ENCODE measurements at regions not wholly inside any gene's neighbourhood (a gene's known extent, or its start where the extent isn't known, plus 50 kb on each side); places are given as distances from the start of the nearest gene placed in this dataset.
"Not testable (repeated sequence)": the region's sequence is repeated elsewhere in the genome, so short reads cannot be mapped to it uniquely, and the experiment has no call there.

GRCh38 chr15:92821491-92822116, 78.5 kb upstream of the CHD2 start:
- WGBS, 10 experiments: 58 to 100% (median 90%) methylated on average over 1 to 5 of the region's 5 CpGs; no CpG with 5 or more reads in 1 of the 10 experiments
- Histone ChIP-seq H3K27ac (peak overlapping the region; percentile 68 to 81), H3K4me1 (replicated peaks in 1 of 2) (peaks cover 52 to 55% of the 10 kb centered on the region in 2 donors), H3K4me3 (no peak overlapping the region)
- peak in 2 of 8 experiments; percentile 2 to 16 for ATAC-seq (replicated peaks in 6 of 8)
- in situ Hi-C loops (cut with MboI; ENCODE audit: low pct_unique_long_range_greater_than_20kb in 2 of 9, low sequenced_read_pairs in 9 of 9, unreplicated experiment in 9 of 9): loop anchor here in 6 of 9 experiments (25.0 kb wide), 1 partner anchor 91 kb away; the partner anchor contains the start of gene CHD2 (in 6 of the 6)

DNA sequence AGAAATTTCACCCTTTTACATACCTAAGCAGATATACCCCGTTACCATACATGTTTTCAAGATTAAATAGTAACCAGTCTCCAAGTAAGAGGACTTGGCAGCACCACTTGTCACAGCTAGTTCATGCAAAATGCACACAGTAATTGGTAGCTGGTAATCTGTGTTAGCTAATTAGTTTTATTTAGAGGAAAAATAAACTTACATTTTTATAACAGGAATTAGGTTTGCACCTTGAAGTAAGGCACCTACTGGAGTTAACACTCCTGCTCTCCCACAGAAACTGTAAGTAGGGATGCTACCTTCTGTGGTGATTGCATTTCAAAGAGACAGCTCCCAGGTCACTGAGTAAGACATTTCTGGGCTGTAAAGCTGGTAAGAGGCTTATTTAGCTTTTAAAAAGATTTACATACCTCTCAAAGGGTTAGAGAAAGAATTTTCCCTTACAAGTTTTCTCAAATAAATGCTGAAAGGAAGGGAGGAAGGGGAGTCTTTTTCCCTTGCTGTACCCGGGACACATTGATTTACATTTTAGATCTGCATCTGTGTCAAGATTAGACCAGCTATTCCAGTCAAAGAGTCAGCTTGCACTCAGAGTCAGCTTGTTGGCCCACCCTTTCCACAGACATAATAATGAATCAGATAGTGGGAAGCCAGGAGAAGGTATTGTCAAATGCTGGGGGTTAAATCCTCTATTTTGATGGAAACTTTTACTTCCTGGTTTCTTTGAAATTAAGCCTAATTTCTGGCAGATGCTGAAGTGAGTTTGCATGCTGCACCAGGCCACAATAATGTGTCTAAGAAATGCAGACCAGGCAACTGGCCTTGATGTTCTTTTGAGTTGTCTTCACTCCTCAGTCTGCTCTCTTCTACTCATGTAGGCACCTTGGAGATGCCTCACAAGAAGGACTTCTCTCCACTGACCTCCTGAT, 77.6 kb upstream of the CHD2 start:
- Histone ChIP-seq H3K4me1 (replicated peaks in 1 of 2) (peaks cover 46 to 53% of the 10 kb centered on the region in 2 donors), H3K4me3 (no peak overlapping the region), H3K27ac (peak overlapping the region; percentile 68 to 81)
- WGBS, 10 experiments: 0 to 60% (median 33%) methylated on average over 1 of the region's 2 CpGs; no CpG with 5 or more reads in 2 of the 10 experiments
- in situ Hi-C loops (cut with MboI; ENCODE audit: low pct_unique_long_range_greater_than_20kb in 2 of 9, low sequenced_read_pairs in 9 of 9, unreplicated experiment in 9 of 9): loop anchor here in 6 of 9 experiments (25.0 kb wide), 1 partner anchor 90 kb away; the partner anchor contains the start of gene CHD2 (in 6 of the 6)
- ATAC-seq (replicated peaks in 6 of 8): peak in 7 of 8 experiments; percentile 20 to 47 (median 29)

GRCh38 chr15:92825985-92826384, 74.1 kb upstream of the CHD2 start:
- peaks cover 39% of the 10 kb centered on the region in 2 donors for H3K4me1 ChIP-seq (replicated peaks in 1 of 2)
- WGBS, 10 experiments: 74 to 100% (median 80%) methylated on average over 1 to 2 of the region's 2 CpGs; no CpG with 5 or more reads in 3 of the 10 experiments
- no peak overlapping the region for H3K27ac ChIP-seq
- ATAC-seq (replicated peaks in 6 of 8): no peak
- no peak overlapping the region for H3K4me3 ChIP-seq
- in situ Hi-C loops (cut with MboI; ENCODE audit: low pct_unique_long_range_greater_than_20kb in 2 of 9, low sequenced_read_pairs in 9 of 9, unreplicated experiment in 9 of 9): no loop called here

- H3K27ac ChIP-seq; ATAC-seq (replicated peaks in 6 of 8); H3K4me3 ChIP-seq; in situ Hi-C loops (cut with MboI; ENCODE audit: low pct_unique_long_range_greater_than_20kb in 2 of 9, low sequenced_read_pairs in 9 of 9, unreplicated experiment in 9 of 9): not testable (repeated sequence)
- H3K4me1 ChIP-seq (replicated peaks in 1 of 2): peaks cover 30 to 35% of the 10 kb centered on the region in 2 donors
- 80 to 100% (median 98%) methylated on average over 1 to 8 of the region's 10 CpGs; no CpG with 5 or more reads in 6 of the 10 experiments for WGBS, 10 experiments
Observed at GRCh38 chr15:92827991-92828390, 72.1 kb upstream of the CHD2 start.

DNA sequence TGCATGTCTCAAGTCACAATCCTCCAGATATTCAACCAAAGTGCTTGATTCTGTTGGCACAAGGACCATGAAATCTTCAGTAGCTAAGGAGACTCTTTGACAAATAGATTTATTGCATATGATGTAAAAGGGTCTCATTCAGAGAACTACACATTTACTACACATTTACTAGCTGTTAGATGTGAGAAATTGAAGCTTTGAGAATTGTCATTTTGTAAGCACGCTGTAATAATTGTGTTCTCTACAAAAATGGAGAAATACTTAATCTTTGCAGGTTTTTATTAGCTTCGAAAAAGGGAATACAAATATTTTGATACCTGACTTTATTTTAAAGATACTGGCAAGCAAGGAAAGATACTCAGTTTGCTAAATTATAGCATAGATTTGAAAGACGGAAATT, 70.2 kb upstream of the CHD2 start:
- H3K4me3 ChIP-seq: no peak overlapping the region
- WGBS, 10 experiments: 67 to 100% (median 88%) methylated on average over 1 to 3 of the region's 3 CpGs
- in situ Hi-C loops (cut with MboI; ENCODE audit: low pct_unique_long_range_greater_than_20kb in 2 of 9, low sequenced_read_pairs in 9 of 9, unreplicated experiment in 9 of 9): no loop called here
- H3K27ac ChIP-seq: peak overlapping the region; percentile 67 to 84
- peaks cover 33 to 34% of the 10 kb centered on the region in 2 donors for H3K4me1 ChIP-seq (replicated peaks in 1 of 2)
- ATAC-seq (replicated peaks in 6 of 8): no peak

- H3K4me3 ChIP-seq: peak overlapping the region; percentile 5 to 21 (median 8)
- H3K27ac ChIP-seq: peak overlapping the region; percentile 67 to 84
- 0 to 63% (median 11%) methylated on average over 1 to 3 of the region's 3 CpGs; no CpG with 5 or more reads in 1 of the 10 experiments for WGBS, 10 experiments
- no peak for ATAC-seq (replicated peaks in 6 of 8)
- in situ Hi-C loops (cut with MboI; ENCODE audit: low pct_unique_long_range_greater_than_20kb in 2 of 9, low sequenced_read_pairs in 9 of 9, unreplicated experiment in 9 of 9): no loop called here
- peaks cover 33 to 34% of the 10 kb centered on the region in 2 donors for H3K4me1 ChIP-seq (replicated peaks in 1 of 2)
Observed at GRCh38 chr15:92831336-92831654, 68.8 kb upstream of the CHD2 start.

GRCh38 chr15:92831655-92832328, 68.3 kb upstream of the CHD2 start:
- in situ Hi-C loops (cut with MboI; ENCODE audit: low pct_unique_long_range_greater_than_20kb in 2 of 9, low sequenced_read_pairs in 9 of 9, unreplicated experiment in 9 of 9): no loop called here
- peak; percentile 96 to 99 (median 98) for ATAC-seq (replicated peaks in 6 of 8)
- 0% methylated on average over 1 to 8 of the region's 10 CpGs; no CpG with 5 or more reads in 3 of the 10 experiments for WGBS, 10 experiments
- Histone ChIP-seq H3K4me1 (replicated peaks in 1 of 2) (peaks cover 33 to 34% of the 10 kb centered on the region in 2 donors), H3K27ac (peak overlapping the region; percentile 67 to 84), H3K4me3 (peak overlapping the region; percentile 5 to 21 (median 10))

DNA sequence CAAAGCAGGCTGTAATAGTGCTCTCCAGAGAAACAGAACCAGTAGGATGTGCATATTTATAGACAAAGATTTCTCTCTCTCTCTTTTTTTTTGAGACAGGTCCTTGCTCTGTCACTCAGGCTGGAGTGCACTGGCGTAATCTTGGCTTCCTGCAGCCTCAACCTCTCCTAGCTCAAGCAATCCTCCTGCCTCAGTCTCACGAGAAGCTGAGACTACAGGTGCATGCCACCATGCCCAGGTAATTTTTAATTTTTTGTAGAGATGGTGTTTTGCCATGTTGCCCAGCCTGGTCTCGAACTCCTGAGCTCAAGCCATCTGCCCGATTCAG, 67.1 kb upstream of the CHD2 start:
- ATAC-seq (replicated peaks in 6 of 8): no peak
- Histone ChIP-seq H3K4me1 (replicated peaks in 1 of 2) (peaks cover 33 to 34% of the 10 kb centered on the region in 2 donors), H3K4me3 (no peak overlapping the region), H3K27ac (peak overlapping the region; percentile 67 to 84)
- WGBS, 10 experiments: 43 to 100% (median 92%) methylated on average over 1 to 4 of the region's 4 CpGs; no CpG with 5 or more reads in 1 of the 10 experiments
- in situ Hi-C loops (cut with MboI; ENCODE audit: low pct_unique_long_range_greater_than_20kb in 2 of 9, low sequenced_read_pairs in 9 of 9, unreplicated experiment in 9 of 9): no loop called here

DNA sequence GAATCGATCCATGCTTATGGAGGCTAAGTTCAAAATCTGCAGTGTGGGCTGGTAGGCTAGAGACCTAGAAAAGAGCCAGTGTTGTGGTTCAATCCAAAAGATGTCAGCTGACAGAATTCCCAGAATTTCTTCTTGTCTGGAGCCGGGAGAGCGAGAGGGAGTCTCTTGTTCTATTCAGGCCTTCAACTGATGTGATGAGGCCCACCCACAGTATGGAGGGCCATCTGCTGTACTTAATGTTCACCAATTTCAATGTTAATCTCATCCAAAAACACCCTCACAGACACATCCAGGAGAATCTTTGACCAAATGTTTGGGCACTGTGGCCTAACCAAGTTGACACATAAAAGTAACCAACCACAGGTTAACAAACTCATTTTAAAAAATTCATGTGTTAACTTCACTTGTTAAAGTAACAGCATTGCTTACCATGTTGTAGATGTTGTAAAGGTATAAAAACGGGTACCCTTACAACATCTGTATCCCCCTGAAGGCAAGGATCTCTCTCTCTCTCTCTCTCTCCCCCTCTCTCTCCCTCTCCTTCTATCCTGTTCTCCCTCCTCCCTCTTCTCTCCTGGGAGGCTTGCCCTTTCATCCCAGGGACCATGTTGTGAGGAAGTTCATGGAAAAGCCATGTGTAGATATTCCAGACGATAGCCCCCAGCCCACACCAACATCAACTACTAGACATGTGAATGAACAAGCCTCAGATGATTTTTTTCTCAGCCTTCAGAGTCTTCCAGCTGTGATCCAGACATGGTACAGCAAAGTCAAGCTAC, 66.4 kb upstream of the CHD2 start:
- H3K4me3 ChIP-seq: no peak overlapping the region
- peak overlapping the region; percentile 67 to 84 for H3K27ac ChIP-seq
- 29 to 100% (median 59%) methylated on average over 1 to 4 of the region's 5 CpGs; no CpG with 5 or more reads in 1 of the 10 experiments for WGBS, 10 experiments

GRCh38 chr15:92839696-92840095, 60.4 kb upstream of the CHD2 start:
- no peak for ATAC-seq (replicated peaks in 6 of 8)
- 14 to 100% (median 50%) methylated on average over 1 to 3 of the region's 5 CpGs; no CpG with 5 or more reads in 3 of the 10 experiments for WGBS, 10 experiments
- Histone ChIP-seq H3K4me1 (replicated peaks in 1 of 2) (no peaks in the 10 kb centered on the region), H3K27ac (no peak overlapping the region), H3K4me3 (no peak overlapping the region)
- in situ Hi-C loops (cut with MboI; ENCODE audit: low pct_unique_long_range_greater_than_20kb in 2 of 9, low sequenced_read_pairs in 9 of 9, unreplicated experiment in 9 of 9): no loop called here

More for the DNA sequence above, 66.4 kb upstream of the CHD2 start:
- in situ Hi-C loops (cut with MboI; ENCODE audit: low pct_unique_long_range_greater_than_20kb in 2 of 9, low sequenced_read_pairs in 9 of 9, unreplicated experiment in 9 of 9): no loop called here
- ATAC-seq (replicated peaks in 6 of 8): no peak
- H3K4me1 ChIP-seq (replicated peaks in 1 of 2): peaks cover 33 to 34% of the 10 kb centered on the region in 2 donors

- no peak for ATAC-seq (replicated peaks in 6 of 8)
- no peak overlapping the region for H3K4me3 ChIP-seq
- no peak overlapping the region for H3K27ac ChIP-seq
- 60 to 92% (median 87%) methylated on average over 1 to 2 of the region's 3 CpGs; no CpG with 5 or more reads in 6 of the 10 experiments for WGBS, 10 experiments
- no peaks in the 10 kb centered on the region for H3K4me1 ChIP-seq (replicated peaks in 1 of 2)
- in situ Hi-C loops (cut with MboI; ENCODE audit: low pct_unique_long_range_greater_than_20kb in 2 of 9, low sequenced_read_pairs in 9 of 9, unreplicated experiment in 9 of 9): no loop called here
Observed at GRCh38 chr15:92840149-92840548, 60.0 kb upstream of the CHD2 start.

DNA sequence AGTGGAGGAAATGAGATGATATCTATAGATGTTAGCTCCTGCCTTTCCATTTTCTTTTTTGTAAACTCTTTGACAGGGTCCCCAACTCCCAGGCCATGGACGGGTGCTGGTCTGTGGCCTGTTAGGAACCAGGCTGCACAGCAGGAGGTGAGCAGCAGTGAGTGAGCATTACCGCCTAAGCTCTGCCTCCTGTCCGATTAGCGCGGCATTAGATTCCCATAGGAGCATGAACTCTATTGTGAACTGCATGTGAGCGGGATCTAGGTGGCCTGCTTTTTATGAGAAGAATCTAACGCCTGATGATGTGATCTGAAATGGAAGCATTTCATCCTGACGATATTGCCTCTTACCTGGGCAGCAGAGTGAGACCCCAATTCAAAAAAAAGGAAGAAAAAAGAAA, 56.8 kb upstream of the CHD2 start:
- ATAC-seq (replicated peaks in 6 of 8): no peak
- H3K27ac ChIP-seq: no peak overlapping the region
- no peak overlapping the region for H3K4me3 ChIP-seq
- H3K4me1 ChIP-seq (replicated peaks in 1 of 2): no peaks in the 10 kb centered on the region
- in situ Hi-C loops (cut with MboI; ENCODE audit: low pct_unique_long_range_greater_than_20kb in 2 of 9, low sequenced_read_pairs in 9 of 9, unreplicated experiment in 9 of 9): no loop called here
- 74 to 100% (median 96%) methylated on average over 1 to 7 of the region's 8 CpGs; no CpG with 5 or more reads in 3 of the 10 experiments for WGBS, 10 experiments

All from motor neuron (in vitro differentiated cells).